WTC11 (cell line): ENCODE measurements at regions not wholly inside any gene's neighbourhood (a gene's known extent, or its start where the extent isn't known, plus 50 kb on each side); places are given as distances from the start of the nearest gene placed in this dataset.

Source experiments
- ATAC-seq: fragments of 200-7000 bp; cut with Tn5 transposase; 2 replicates; pipeline ENCODE4 v1.10.0; 2021; ENCODE audit warnings: mild to moderate bottlenecking, moderate library complexity
- CTCF ChIA-PET: fragments of 300-600 bp; sonication (Branson Sonifier 250); formaldehyde crosslinking; loops from one replicate; lab custom pipeline; 2021; ENCODE audit warnings: antibody characterized with exemption; lab: Charles Lee
- POLR2A ChIA-PET: fragments of 350-600 bp; sonication (Branson Sonifier 250); formaldehyde crosslinking; loops from one replicate; lab custom pipeline; 2021; ENCODE audit warnings: antibody characterized with exemption; lab: Charles Lee
- DNase-seq: peaks from one replicate; pipeline ENCODE4 v3.0.0; 2021; ENCODE audit warnings: low spot score
- H3K27ac Mint-ChIP-seq: 2 replicates; pipeline ENCODE4 v1.8.0; 2021; ENCODE audit warnings: mixed read lengths
- H3K27me3 Mint-ChIP-seq: 2 replicates; pipeline ENCODE4 v1.8.0; 2021; ENCODE audit warnings: low read depth, mild to moderate bottlenecking, moderate library complexity, mixed read lengths
- H3K36me3 Mint-ChIP-seq: 2 replicates; pipeline ENCODE4 v1.8.0; 2021; ENCODE audit warnings: mixed read lengths
- H3K4me1 Mint-ChIP-seq: 2 replicates; pipeline ENCODE4 v1.8.0; 2022; ENCODE audit warnings: mixed read lengths
- H3K4me3 Mint-ChIP-seq: 2 replicates; pipeline ENCODE4 v1.8.0; 2021; ENCODE audit warnings: mild to moderate bottlenecking, moderate library complexity, mixed read lengths
- H3K9me3 Mint-ChIP-seq: 2 replicates; pipeline ENCODE4 v1.8.0; 2021; ENCODE audit warnings: mixed read lengths
- ARID4B ChIP-seq: sonication (generic); formaldehyde crosslinking; IDR thresholded peaks from 2 replicates; pipeline ENCODE4 v1.8.0; 2023; ENCODE audit warnings: missing genetic modification reagents, mild to moderate bottlenecking, borderline replicate concordance
- ATF1 ChIP-seq: sonication (generic); formaldehyde crosslinking; IDR thresholded peaks from 2 replicates; pipeline ENCODE4 v1.8.1; 2023; ENCODE audit warnings: mild to moderate bottlenecking, moderate library complexity, missing genetic modification reagents
- CBFB ChIP-seq: sonication (generic); formaldehyde crosslinking; IDR thresholded peaks from 2 replicates; pipeline ENCODE4 v1.8.1; 2022; ENCODE audit warnings: mild to moderate bottlenecking, low read depth, missing genetic modification reagents
- CREM ChIP-seq: sonication (generic); formaldehyde crosslinking; IDR thresholded peaks from 2 replicates; pipeline ENCODE4 v1.8.1; 2022; ENCODE audit warnings: mild to moderate bottlenecking, missing genetic modification reagents, moderate library complexity
- CTCF ChIP-seq: fragments of 200-600 bp; IDR thresholded peaks from 2 replicates; pipeline ENCODE4 v1.8.0; 2022; ENCODE audit warnings: antibody characterized with exemption
- E2F4 ChIP-seq: sonication (generic); formaldehyde crosslinking; IDR thresholded peaks from 2 replicates; pipeline ENCODE4 v1.8.1; 2022; ENCODE audit warnings: low read depth, mild to moderate bottlenecking, moderate library complexity, missing genetic modification reagents, borderline replicate concordance
- ELF4 ChIP-seq: sonication (generic); formaldehyde crosslinking; IDR thresholded peaks from 2 replicates; pipeline ENCODE4 v1.8.1; 2022; ENCODE audit warnings: low read depth, mild to moderate bottlenecking, moderate library complexity, missing genetic modification reagents
- ERG ChIP-seq: fragments of 250-450 bp; sonication (Bioruptor Pico); IDR thresholded peaks from 2 replicates; pipeline ENCODE4 v1.8.0; 2021; ENCODE audit warnings: mild to moderate bottlenecking
- FOXK1 ChIP-seq: sonication (generic); formaldehyde crosslinking; IDR thresholded peaks from 2 replicates; pipeline ENCODE4 v1.8.0; 2022; ENCODE audit warnings: mild to moderate bottlenecking, moderate library complexity, missing genetic modification reagents
- FOXP4 ChIP-seq: sonication (generic); formaldehyde crosslinking; IDR thresholded peaks from 2 replicates; pipeline ENCODE4 v1.8.0; 2022; ENCODE audit warnings: mild to moderate bottlenecking, missing genetic modification reagents
- KAT7 ChIP-seq: sonication (generic); formaldehyde crosslinking; IDR thresholded peaks from 2 replicates; pipeline ENCODE4 v1.8.1; 2023; ENCODE audit warnings: missing genetic modification reagents, mild to moderate bottlenecking, borderline replicate concordance
- NR1H2 ChIP-seq: sonication (generic); formaldehyde crosslinking; IDR thresholded peaks from 2 replicates; pipeline ENCODE4 v1.9.0; 2021; ENCODE audit warnings: mild to moderate bottlenecking, moderate library complexity, missing genetic modification reagents
- NR3C1 ChIP-seq: sonication (generic); formaldehyde crosslinking; conservative IDR thresholded peaks from 2 replicates; pipeline ENCODE4 v1.8.1; 2023; ENCODE audit warnings: low read depth, mild to moderate bottlenecking, missing genetic modification reagents
- SOX15 ChIP-seq: fragments of 250-450 bp; sonication (Bioruptor Pico); IDR thresholded peaks from 2 replicates; pipeline ENCODE4 v1.9.0; 2021; ENCODE audit warnings: mild to moderate bottlenecking
- SP1 ChIP-seq: sonication (generic); formaldehyde crosslinking; conservative IDR thresholded peaks from 2 replicates; pipeline ENCODE4 v1.8.1; 2022; ENCODE audit warnings: missing genetic modification reagents
- USF2 ChIP-seq: sonication (generic); formaldehyde crosslinking; IDR thresholded peaks from 2 replicates; pipeline ENCODE4 v1.8.1; 2023; ENCODE audit warnings: mild to moderate bottlenecking, missing genetic modification reagents, moderate library complexity
- ZNF121 ChIP-seq: sonication (generic); formaldehyde crosslinking; IDR thresholded peaks from 2 replicates; pipeline ENCODE4 v1.8.0; 2023; ENCODE audit warnings: missing genetic modification reagents
- ZNF416 ChIP-seq: fragments of 250-450 bp; sonication (Bioruptor Pico); IDR thresholded peaks from 2 replicates; pipeline ENCODE4 v1.9.0; 2021; ENCODE audit warnings: mild to moderate bottlenecking, inconsistent platforms
- ZNF532 ChIP-seq: fragments of 250-450 bp; sonication (Bioruptor Pico); IDR thresholded peaks from 2 replicates; pipeline ENCODE4 v1.9.0; 2021; ENCODE audit warnings: mild to moderate bottlenecking, borderline replicate concordance
- ZSCAN18 ChIP-seq: fragments of 250-450 bp; sonication (Bioruptor Pico); IDR thresholded peaks from 2 replicates; pipeline ENCODE4 v2.1.2; 2022; ENCODE audit warnings: mild to moderate bottlenecking, moderate library complexity

- DNase-seq (no peak), ATAC-seq (no peak)
- no peaks in the 10 kb centered on the region for H3K4me1 Mint-ChIP-seq
- no peaks in the 10 kb centered on the region for H3K27me3 Mint-ChIP-seq
- H3K4me3 Mint-ChIP-seq, result no peak overlapping the region
- H3K36me3 Mint-ChIP-seq, result no peaks in the 10 kb centered on the region
- ChIA-PET CTCF (no interaction called here), POLR2A (no interaction called here)
- no peak overlapping the region for H3K27ac Mint-ChIP-seq
- H3K9me3 Mint-ChIP-seq, result peaks cover 30% of the 10 kb centered on the region
- TF ChIP-seq SP1 (CRISPR knock-in tag), result no peak
- TF ChIP-seq FOXP4 (CRISPR knock-in tag), result no peak
- TF ChIP-seq ERG, result no peak
- no peak for TF ChIP-seq CBFB
- TF ChIP-seq E2F4 (CRISPR knock-in tag), result no peak
- TF ChIP-seq KAT7 (CRISPR knock-in tag), result no peak
- no peak for TF ChIP-seq SOX15 (CRISPR knock-in tag)
- no peak for TF ChIP-seq ZNF121 (CRISPR knock-in tag)
- TF ChIP-seq ZSCAN18 (CRISPR knock-in tag), result no peak
- TF ChIP-seq NR3C1, result no peak
- no peak for TF ChIP-seq CREM (CRISPR knock-in tag)
- no peak for TF ChIP-seq USF2
- no peak for TF ChIP-seq ELF4 (CRISPR knock-in tag)
- no peak for TF ChIP-seq ZNF532
- no peak for TF ChIP-seq NR1H2 (CRISPR knock-in tag)
- no peak for TF ChIP-seq ZNF416 (CRISPR knock-in tag)
- TF ChIP-seq FOXK1 (CRISPR knock-in tag), result no peak
- no peak for TF ChIP-seq ARID4B (CRISPR knock-in tag)
- TF ChIP-seq ATF1, result no peak
- no peak for TF ChIP-seq CTCF
These were observed 642.6 kb upstream of the LCORL start for GRCh38 chr4:18664171-18664570.
